Panc1 (cell line): ENCODE measurements at regions not wholly inside any gene's neighbourhood (a gene's known extent, or its start where the extent isn't known, plus 50 kb on each side); places are given as distances from the start of the nearest gene placed in this dataset.
A peak's percentile ranks its signal among the peaks of the same experiment; 100 is the strongest.
"Not testable (repeated sequence)": the region's sequence is repeated elsewhere in the genome, so short reads cannot be mapped to it uniquely, and the experiment has no call there.

Source experiments
- ATAC-seq: fragments of 200-7000 bp; cut with Tn5 transposase; 2 replicates; pipeline ENCODE4 v1.9.1; 2020; ENCODE audit warnings: mild to moderate bottlenecking, moderate library complexity
- BruUV-seq: library from RNA; stranded (reverse); fragments of 400-500 nt; replicated peaks from 2 replicates; lab custom pipeline; 2021; lab: Mats Ljungman, UMichigan
- CTCF ChIA-PET: fragments of 300-600 bp; sonication (Branson Sonifier 250); formaldehyde crosslinking; loops from one replicate; lab custom pipeline; 2022; ENCODE audit warnings: antibody characterized with exemption; lab: Charles Lee
- POLR2A ChIA-PET: fragments of 300-600 bp; sonication (Branson Sonifier 250); formaldehyde crosslinking; loops from one replicate; lab custom pipeline; 2022; ENCODE audit warnings: antibody characterized with exemption; lab: Charles Lee
- DNase-seq: peaks from one replicate; pipeline ENCODE4 v3.0.0-alpha.2; 2010; ENCODE audit warnings: low read depth, low spot score
- H3K27ac ChIP-seq: 2 replicates; pipeline ENCODE4 v1.5.1; 2011; ENCODE audit warnings: mild to moderate bottlenecking, low read length, inconsistent platforms
- H3K27me3 ChIP-seq: fragments of 200-500 bp; sonication (Bioruptor generic); 2 replicates; pipeline ENCODE4 v1.6.0; 2014; ENCODE audit warnings: low read length, inconsistent platforms; ENCODE audit not compliant: control insufficient read depth, insufficient read depth
- H3K36me3 ChIP-seq: fragments of 200-500 bp; sonication (Bioruptor generic); 2 replicates; pipeline ENCODE4 v1.5.1; 2014; ENCODE audit warnings: inconsistent platforms, mild to moderate bottlenecking, low read length, moderate library complexity; ENCODE audit not compliant: control insufficient read depth, insufficient read depth
- H3K4me1 ChIP-seq: 2 replicates; pipeline ENCODE4 v1.5.1; 2011; ENCODE audit warnings: inconsistent platforms, mild to moderate bottlenecking, low read length, moderate library complexity; ENCODE audit not compliant: control insufficient read depth, insufficient read depth
- H3K4me3 ChIP-seq, 2 experiments: 2 replicates each; pipeline ENCODE4 v1.5.1; 2011 to 2012; ENCODE audit warnings: low read depth in 2 of 2, low read length in 2 of 2, mild to moderate bottlenecking in 2 of 2, inconsistent platforms in 1 of 2, moderate library complexity in 1 of 2
- H3K9me3 ChIP-seq: fragments of 200-500 bp; sonication (Bioruptor generic); 2 replicates; pipeline ENCODE4 v1.5.1; 2014; ENCODE audit warnings: low read depth, mild to moderate bottlenecking, inconsistent platforms, low read length, moderate library complexity; ENCODE audit not compliant: control insufficient read depth, insufficient read depth
- POLR2AphosphoS5 ChIP-seq: IDR thresholded peaks from 2 replicates; pipeline ENCODE4 v1.6.1; 2012; ENCODE audit warnings: mild to moderate bottlenecking, low read depth, low read length, moderate library complexity
- SIN3A ChIP-seq: IDR thresholded peaks from 2 replicates; pipeline ENCODE4 v1.6.1; 2012; ENCODE audit warnings: low read depth, mild to moderate bottlenecking, low read length, moderate library complexity, borderline replicate concordance; ENCODE audit not compliant: insufficient read depth
- TCF7L2 ChIP-seq: IDR thresholded peaks from 2 replicates; pipeline ENCODE4 v1.6.1; 2011; ENCODE audit warnings: mild to moderate bottlenecking, low read depth, low read length, inconsistent platforms
- in situ Hi-C: cut with HindIII; loops from 2 replicates; pipeline ENCODE4 v1.10.0; 2016; ENCODE audit warnings: low sequenced_read_pairs, low pct_unique_long_range_greater_than_20kb
- intact Hi-C: fragments of 100-400 bp; cut with micrococcal nuclease; formaldehyde crosslinking; loops from one replicate; pipeline ENCODE4 v1.10.0; 2022; ENCODE audit not compliant: unreplicated experiment
- TF ChIP-seq, protein P1 (sequence below): fragments of 450-650 bp; IDR thresholded peaks from 2 replicates; pipeline ENCODE4 v1.5.1; 2017; ENCODE audit warnings: mild to moderate bottlenecking

- peak overlapping the region in 1 of 2 experiments; percentile 17; a peak in 1 of 4 replicates for H3K4me3 ChIP-seq
- in situ Hi-C loops (no loop called here), intact Hi-C loops (loop anchor here (10.0 kb wide), 1 partner anchor 1189 kb away; no protein-coding TSS in a partner anchor)
- no peak overlapping the region for H3K27ac ChIP-seq
- ChIA-PET POLR2A (interaction anchor here (0.6 kb wide), 1 partner anchor 806 kb away, joined by 4 read pairs; no protein-coding TSS in a partner anchor), CTCF (interaction anchor here (0.6 to 1.7 kb wide), 5 partner anchors 32 to 1764 kb away, joined by 3 to 5 read pairs (median 3); no protein-coding TSS in a partner anchor)
- TF ChIP-seq, protein P1, sequence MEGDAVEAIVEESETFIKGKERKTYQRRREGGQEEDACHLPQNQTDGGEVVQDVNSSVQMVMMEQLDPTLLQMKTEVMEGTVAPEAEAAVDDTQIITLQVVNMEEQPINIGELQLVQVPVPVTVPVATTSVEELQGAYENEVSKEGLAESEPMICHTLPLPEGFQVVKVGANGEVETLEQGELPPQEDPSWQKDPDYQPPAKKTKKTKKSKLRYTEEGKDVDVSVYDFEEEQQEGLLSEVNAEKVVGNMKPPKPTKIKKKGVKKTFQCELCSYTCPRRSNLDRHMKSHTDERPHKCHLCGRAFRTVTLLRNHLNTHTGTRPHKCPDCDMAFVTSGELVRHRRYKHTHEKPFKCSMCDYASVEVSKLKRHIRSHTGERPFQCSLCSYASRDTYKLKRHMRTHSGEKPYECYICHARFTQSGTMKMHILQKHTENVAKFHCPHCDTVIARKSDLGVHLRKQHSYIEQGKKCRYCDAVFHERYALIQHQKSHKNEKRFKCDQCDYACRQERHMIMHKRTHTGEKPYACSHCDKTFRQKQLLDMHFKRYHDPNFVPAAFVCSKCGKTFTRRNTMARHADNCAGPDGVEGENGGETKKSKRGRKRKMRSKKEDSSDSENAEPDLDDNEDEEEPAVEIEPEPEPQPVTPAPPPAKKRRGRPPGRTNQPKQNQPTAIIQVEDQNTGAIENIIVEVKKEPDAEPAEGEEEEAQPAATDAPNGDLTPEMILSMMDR, result peak; percentile 58
- TF ChIP-seq POLR2AphosphoS5 (no peak), SIN3A (no peak)
- peaks cover 3% of the 10 kb centered on the region; the same call in 1 of the 2 replicates for H3K27me3 ChIP-seq
- DNase-seq, result peak; percentile 17
- BruUV-seq, result no TSS peak
- H3K9me3 ChIP-seq, result peaks cover 8% of the 10 kb centered on the region; the same call in 1 of the 2 replicates
- peaks cover 3% of the 10 kb centered on the region for H3K4me1 ChIP-seq
- no peaks in the 10 kb centered on the region for H3K36me3 ChIP-seq
- ATAC-seq, result peak; percentile 88
These were observed 56.0 kb upstream of the RAB6C start for GRCh38 chr2:129923265-129924091.

- H3K36me3 ChIP-seq, ATAC-seq, DNase-seq, H3K4me1 ChIP-seq, H3K9me3 ChIP-seq, H3K4me3 ChIP-seq, POLR2A ChIA-PET, H3K27ac ChIP-seq, BruUV-seq, H3K27me3 ChIP-seq, in situ Hi-C loops: not testable (repeated sequence)
- intact Hi-C loops, result loop anchor here (10.0 kb wide), 1 partner anchor 1189 kb away; no protein-coding TSS in a partner anchor
- CTCF ChIA-PET, result interaction anchor here (0.6 to 1.7 kb wide), 3 partner anchors 33 to 1764 kb away, joined by 3 to 5 read pairs (median 3); no protein-coding TSS in a partner anchor
These were observed 55.4 kb upstream of the RAB6C start for GRCh38 chr2:129924115-129924514.

DNA sequence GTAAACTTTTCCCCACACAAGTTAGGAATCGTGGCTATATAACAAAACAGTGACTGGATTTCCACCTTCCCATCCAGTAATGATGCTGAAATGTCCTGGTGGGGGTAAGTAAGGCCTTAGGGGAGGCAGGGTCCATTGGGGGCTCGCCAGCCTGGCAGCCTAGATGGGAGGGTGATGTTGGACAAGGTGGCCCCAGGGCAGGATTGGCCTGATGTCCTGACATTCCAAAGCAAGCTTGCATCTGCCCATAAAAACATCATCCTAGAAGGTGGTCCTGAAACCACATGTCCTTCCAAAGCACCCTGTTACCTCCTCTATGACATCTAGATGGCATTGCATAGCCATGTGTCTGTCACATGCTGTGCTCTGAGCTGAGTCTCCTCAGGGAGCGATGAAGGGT, 54.1 kb upstream of the RAB6C start:
- TF ChIP-seq TCF7L2, result no peak
- intact Hi-C loops (loop anchor here (10.0 kb wide), 1 partner anchor 1191 kb away; no protein-coding TSS in a partner anchor), in situ Hi-C loops (no loop called here)
- Histone ChIP-seq H3K4me3 (no peak overlapping the region), H3K36me3 (no peaks in the 10 kb centered on the region), H3K9me3 (no peaks in the 10 kb centered on the region), H3K4me1 (peaks cover 3% of the 10 kb centered on the region), H3K27ac (no peak overlapping the region), H3K27me3 (peaks cover 3% of the 10 kb centered on the region; the same call in 1 of the 2 replicates)
- no TSS peak for BruUV-seq
- CTCF ChIA-PET, result no interaction called here
- DNase-seq, result no peak
- POLR2A ChIA-PET, result no interaction called here
- no peak for ATAC-seq

DNA sequence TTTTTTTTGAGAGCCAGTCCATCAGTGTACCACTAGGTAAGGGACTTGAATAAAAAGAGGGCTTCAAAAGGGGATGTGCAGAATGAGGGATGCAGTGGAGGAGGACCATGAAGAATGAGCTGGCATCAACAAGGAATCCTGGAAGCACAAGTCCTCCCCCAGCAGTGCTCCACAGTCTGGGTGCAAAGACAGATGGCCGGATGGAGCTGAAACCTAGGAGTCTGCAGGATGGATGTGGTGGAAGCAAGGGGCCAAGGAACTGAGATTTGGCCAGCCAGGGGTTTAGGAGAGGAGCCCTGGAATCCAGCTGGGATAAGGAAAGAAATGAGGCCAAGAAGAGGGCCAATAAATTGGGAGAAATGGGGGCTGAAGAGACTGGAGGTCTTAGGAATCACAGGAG, 51.8 kb upstream of the RAB6C start:
- no peak overlapping the region for H3K27ac ChIP-seq
- TF ChIP-seq, protein P1, result no peak
- no peak overlapping the region for H3K4me3 ChIP-seq
- no peak for ATAC-seq
- peaks cover 3% of the 10 kb centered on the region for H3K4me1 ChIP-seq
- H3K9me3 ChIP-seq, result no peaks in the 10 kb centered on the region
- peaks cover 3% of the 10 kb centered on the region; the same call in 1 of the 2 replicates for H3K27me3 ChIP-seq
- in situ Hi-C loops (no loop called here), intact Hi-C loops (loop anchor here (10.0 kb wide), 1 partner anchor 1193 kb away; no protein-coding TSS in a partner anchor)
- BruUV-seq, result no TSS peak
- ChIA-PET POLR2A (no interaction called here), CTCF (no interaction called here)
- no peaks in the 10 kb centered on the region for H3K36me3 ChIP-seq
- DNase-seq, result no peak
